Nephron progenitor cell (in vitro differentiated cells): ENCODE measurements at regions not wholly inside any gene's neighbourhood (a gene's known extent, or its start where the extent isn't known, plus 50 kb on each side); places are given as distances from the start of the nearest gene placed in this dataset.

Experiments
- DNase-seq: peaks from one replicate; pipeline ENCODE4 v3.0.0; 2021
- H3K27ac Mint-ChIP-seq: 2 replicates; pipeline ENCODE4 v1.8.0; 2021; ENCODE audit warnings: mild to moderate bottlenecking, moderate library complexity, mixed read lengths
- H3K27me3 Mint-ChIP-seq: 2 replicates; pipeline ENCODE4 v1.8.0; 2021; ENCODE audit warnings: mild to moderate bottlenecking, low read depth, mixed read lengths; ENCODE audit not compliant: poor library complexity
- H3K36me3 Mint-ChIP-seq: 2 replicates; pipeline ENCODE4 v1.8.0; 2021; ENCODE audit warnings: low read depth, mixed read lengths
- H3K4me1 Mint-ChIP-seq: 2 replicates; pipeline ENCODE4 v1.8.0; 2021; ENCODE audit warnings: mixed read lengths
- H3K4me3 Mint-ChIP-seq: 2 replicates; pipeline ENCODE4 v1.8.0; 2021; ENCODE audit warnings: mild to moderate bottlenecking, moderate library complexity, mixed read lengths
- H3K9me3 Mint-ChIP-seq: 2 replicates; pipeline ENCODE4 v1.8.0; 2021; ENCODE audit warnings: mild to moderate bottlenecking, moderate library complexity, mixed read lengths
- TF ChIP-seq, protein P1 (sequence below): fragments of 200-600 bp; sonication (generic); IDR thresholded peaks from 2 replicates; pipeline ENCODE4 v1.5.0; 2021; ENCODE audit warnings: antibody characterized with exemption

DNA sequence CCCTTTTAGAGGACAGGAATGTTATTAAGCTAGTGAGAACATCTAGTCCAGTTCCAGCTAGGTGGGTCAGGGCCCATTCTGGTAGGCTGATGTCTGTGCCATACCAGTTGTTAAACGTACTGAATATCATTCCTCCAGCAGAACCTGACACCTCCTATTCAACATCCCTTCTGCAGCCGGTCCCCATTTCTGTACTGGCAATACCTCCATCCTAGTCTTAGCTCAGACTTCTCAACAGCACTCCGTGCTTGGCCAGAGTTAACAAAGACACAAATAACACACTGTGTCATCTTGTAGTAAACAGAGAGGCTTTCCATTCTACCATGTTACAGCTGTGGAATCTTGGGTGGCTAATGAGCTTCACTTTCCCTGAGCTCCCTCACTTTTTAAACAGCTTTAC is 94.3 kb upstream of the PDE3A start:
- H3K4me3 Mint-ChIP-seq = no peak overlapping the region
- no peaks in the 10 kb centered on the region for H3K4me1 Mint-ChIP-seq
- DNase-seq = no peak
- no peaks in the 10 kb centered on the region for H3K9me3 Mint-ChIP-seq
- no peaks in the 10 kb centered on the region for H3K36me3 Mint-ChIP-seq
- no peaks in the 10 kb centered on the region for H3K27me3 Mint-ChIP-seq
- TF ChIP-seq, protein P1, sequence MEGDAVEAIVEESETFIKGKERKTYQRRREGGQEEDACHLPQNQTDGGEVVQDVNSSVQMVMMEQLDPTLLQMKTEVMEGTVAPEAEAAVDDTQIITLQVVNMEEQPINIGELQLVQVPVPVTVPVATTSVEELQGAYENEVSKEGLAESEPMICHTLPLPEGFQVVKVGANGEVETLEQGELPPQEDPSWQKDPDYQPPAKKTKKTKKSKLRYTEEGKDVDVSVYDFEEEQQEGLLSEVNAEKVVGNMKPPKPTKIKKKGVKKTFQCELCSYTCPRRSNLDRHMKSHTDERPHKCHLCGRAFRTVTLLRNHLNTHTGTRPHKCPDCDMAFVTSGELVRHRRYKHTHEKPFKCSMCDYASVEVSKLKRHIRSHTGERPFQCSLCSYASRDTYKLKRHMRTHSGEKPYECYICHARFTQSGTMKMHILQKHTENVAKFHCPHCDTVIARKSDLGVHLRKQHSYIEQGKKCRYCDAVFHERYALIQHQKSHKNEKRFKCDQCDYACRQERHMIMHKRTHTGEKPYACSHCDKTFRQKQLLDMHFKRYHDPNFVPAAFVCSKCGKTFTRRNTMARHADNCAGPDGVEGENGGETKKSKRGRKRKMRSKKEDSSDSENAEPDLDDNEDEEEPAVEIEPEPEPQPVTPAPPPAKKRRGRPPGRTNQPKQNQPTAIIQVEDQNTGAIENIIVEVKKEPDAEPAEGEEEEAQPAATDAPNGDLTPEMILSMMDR = no peak
- H3K27ac Mint-ChIP-seq = no peak overlapping the region

DNA sequence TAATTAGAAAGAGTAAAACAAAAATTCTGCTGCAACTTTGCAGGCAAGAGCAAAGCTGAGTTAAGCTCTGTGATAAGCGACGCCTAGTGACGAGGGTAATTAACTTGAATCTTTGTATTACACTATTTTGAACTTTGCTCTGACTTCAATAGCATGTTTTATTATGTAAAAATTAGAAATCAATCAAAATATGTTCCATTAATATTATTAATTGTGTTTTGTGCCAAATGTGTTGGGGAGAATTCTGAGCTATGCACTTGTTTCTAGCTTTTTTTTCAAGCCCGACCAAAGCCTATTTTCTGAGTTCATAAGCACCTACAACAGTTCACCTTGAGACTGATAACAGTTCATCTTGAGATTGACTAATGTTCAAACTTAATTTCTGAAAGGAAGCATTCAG is 90.1 kb upstream of the PDE3A start:
- TF ChIP-seq, protein P1 = no peak
- Mint-ChIP-seq H3K36me3 (no peaks in the 10 kb centered on the region), H3K4me3 (no peak overlapping the region), H3K9me3 (no peaks in the 10 kb centered on the region), H3K27ac (no peak overlapping the region), H3K27me3 (no peaks in the 10 kb centered on the region), H3K4me1 (no peaks in the 10 kb centered on the region)
- DNase-seq = no peak

DNA sequence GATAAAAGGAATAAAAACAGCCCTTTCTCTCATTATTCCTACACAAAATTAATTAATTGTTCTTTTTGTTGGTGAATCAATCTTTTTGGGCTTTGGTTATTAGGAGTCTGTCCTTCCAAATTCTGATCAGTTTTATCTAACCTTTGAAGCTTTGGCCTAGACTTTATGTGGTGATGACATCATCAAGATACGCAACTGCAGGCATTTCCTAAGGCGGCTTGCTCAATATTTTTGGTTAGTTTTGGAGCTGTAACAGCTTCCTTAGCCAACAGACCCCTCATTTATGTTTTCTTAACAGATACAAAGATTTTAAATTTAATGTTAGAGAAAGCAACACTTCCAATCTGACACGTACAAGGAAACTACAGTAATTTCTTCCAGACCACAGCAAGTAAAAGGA is 87.8 kb upstream of the PDE3A start:
- TF ChIP-seq, protein P1 = no peak
- Mint-ChIP-seq H3K4me3 (no peak overlapping the region), H3K4me1 (no peaks in the 10 kb centered on the region), H3K27me3 (no peaks in the 10 kb centered on the region), H3K36me3 (no peaks in the 10 kb centered on the region), H3K9me3 (no peaks in the 10 kb centered on the region), H3K27ac (no peak overlapping the region)
- DNase-seq = no peak

DNA sequence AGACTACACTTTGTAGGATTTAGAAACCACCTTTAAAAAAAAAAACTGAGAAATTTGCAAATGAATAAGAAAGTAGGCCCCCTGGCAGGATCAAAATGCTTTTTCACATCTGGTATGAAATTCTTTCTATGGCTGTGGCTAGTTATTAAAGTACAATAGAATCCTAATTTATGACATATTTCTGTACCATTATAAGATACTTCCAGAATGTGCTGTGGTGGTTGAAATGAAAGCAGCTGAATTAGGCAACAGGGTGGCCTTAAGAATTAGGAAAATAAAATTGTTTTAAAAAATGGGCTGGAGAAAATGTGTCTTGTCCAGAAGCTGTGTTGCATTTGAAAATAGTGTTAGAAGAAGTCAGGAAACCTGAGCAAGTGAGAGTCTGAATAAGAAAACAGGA is 85.9 kb upstream of the PDE3A start:
- no peak for DNase-seq
- TF ChIP-seq, protein P1 = no peak
- Mint-ChIP-seq H3K36me3 (no peaks in the 10 kb centered on the region), H3K4me1 (no peaks in the 10 kb centered on the region), H3K4me3 (no peak overlapping the region), H3K27ac (no peak overlapping the region), H3K27me3 (no peaks in the 10 kb centered on the region), H3K9me3 (no peaks in the 10 kb centered on the region)

DNA sequence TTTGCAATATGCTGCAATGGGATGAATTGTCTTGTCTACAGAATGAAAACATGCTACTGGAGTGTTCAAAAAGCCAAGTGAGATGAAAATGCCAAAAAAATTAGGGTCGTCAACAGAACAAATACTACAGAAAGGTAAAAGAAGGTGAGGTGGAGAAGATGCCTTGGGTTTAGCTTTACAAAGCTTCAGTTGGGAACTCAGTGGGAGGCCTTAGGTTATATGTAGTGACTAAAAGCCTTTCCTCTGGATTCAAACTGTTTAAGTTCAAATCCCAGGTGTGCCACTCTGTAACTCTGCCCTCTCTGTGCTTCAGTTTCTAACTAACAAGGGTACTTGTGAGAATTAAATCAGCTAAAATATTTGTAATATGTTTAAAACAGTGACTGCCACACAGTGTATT is 84.9 kb upstream of the PDE3A start:
- H3K4me3 Mint-ChIP-seq = no peak overlapping the region

DNA sequence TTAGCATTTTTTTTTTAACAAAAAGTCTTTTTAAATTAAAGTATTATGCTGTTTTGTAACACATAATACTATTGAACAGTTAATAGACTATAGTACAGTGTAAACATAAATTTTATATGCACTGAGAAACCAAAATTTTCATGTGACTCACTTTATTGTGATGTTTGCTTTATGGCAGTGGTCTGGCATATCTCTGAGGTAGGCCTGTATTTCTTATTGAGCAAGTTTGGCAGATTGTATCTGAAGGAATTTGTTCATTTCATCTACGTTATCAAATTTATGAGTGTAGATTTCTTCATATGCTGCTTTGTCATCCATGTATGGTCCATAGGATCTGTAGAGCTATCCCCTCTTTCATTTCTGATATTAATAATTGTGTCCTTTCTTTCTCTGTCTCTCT is 78.8 kb upstream of the PDE3A start:
- no peaks in the 10 kb centered on the region for H3K4me1 Mint-ChIP-seq
- H3K9me3 Mint-ChIP-seq = no peaks in the 10 kb centered on the region
- TF ChIP-seq, protein P1 = no peak
- no peaks in the 10 kb centered on the region for H3K36me3 Mint-ChIP-seq
- H3K27me3 Mint-ChIP-seq = no peaks in the 10 kb centered on the region
- no peak overlapping the region for H3K27ac Mint-ChIP-seq
- no peak for DNase-seq
- no peak overlapping the region for H3K4me3 Mint-ChIP-seq

More for the DNA sequence above, 84.9 kb upstream of the PDE3A start:
- H3K4me1 Mint-ChIP-seq = no peaks in the 10 kb centered on the region
- TF ChIP-seq, protein P1 = no peak
- peak overlapping the region; percentile 49 for H3K27ac Mint-ChIP-seq
- DNase-seq = no peak
- H3K27me3 Mint-ChIP-seq = no peaks in the 10 kb centered on the region
- no peaks in the 10 kb centered on the region for H3K36me3 Mint-ChIP-seq
- H3K9me3 Mint-ChIP-seq = no peaks in the 10 kb centered on the region
